ENCODE measurements at regions not wholly inside any gene's neighbourhood (a gene's known extent, or its start where the extent isn't known, plus 50 kb on each side); places are given as distances from the start of the nearest gene placed in this dataset.

DNA sequence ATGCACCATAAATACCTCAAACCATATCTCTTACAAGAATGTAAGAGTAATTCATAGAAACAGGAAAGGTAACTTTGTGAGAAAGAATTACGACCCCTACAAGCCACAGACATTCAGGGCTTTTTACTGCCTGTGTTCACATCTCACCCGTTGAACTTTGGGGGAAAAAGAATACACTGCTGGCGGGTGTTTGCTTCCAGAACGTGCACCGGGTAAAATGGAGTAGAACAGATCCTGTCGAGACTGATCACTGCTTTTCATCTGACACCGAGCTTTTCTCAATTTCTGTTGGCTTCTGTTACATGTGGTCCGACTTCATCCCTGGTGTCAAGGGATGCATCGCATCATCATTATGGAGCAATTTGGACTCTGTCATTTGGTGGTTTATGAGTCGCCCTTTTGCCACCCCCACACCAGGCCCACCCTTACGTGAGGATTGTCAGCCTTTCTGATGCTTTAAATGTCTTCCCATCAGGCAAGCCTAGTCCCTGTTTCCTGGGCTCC lies 219.2 kb upstream of the ZFP64 start:
- peaks cover 10% of the 10 kb centered on the region for H3K9me3 Mint-ChIP-seq (ENCODE audit: low read depth)
- no peaks in the 10 kb centered on the region for H3K4me1 Mint-ChIP-seq (ENCODE audit: low read depth)
- no peaks in the 10 kb centered on the region for H3K36me3 Mint-ChIP-seq (ENCODE audit: low read depth)
- no peaks in the 10 kb centered on the region for H3K27me3 Mint-ChIP-seq (ENCODE audit: low read depth)
- DNase-seq (ENCODE audit: low spot score) = no peak
- H3K27ac Mint-ChIP-seq (ENCODE audit: unreplicated experiment) = no peak overlapping the region
- no peak overlapping the region for H3K4me3 Mint-ChIP-seq (ENCODE audit: unreplicated experiment)
- TF ChIP-seq, protein P1, sequence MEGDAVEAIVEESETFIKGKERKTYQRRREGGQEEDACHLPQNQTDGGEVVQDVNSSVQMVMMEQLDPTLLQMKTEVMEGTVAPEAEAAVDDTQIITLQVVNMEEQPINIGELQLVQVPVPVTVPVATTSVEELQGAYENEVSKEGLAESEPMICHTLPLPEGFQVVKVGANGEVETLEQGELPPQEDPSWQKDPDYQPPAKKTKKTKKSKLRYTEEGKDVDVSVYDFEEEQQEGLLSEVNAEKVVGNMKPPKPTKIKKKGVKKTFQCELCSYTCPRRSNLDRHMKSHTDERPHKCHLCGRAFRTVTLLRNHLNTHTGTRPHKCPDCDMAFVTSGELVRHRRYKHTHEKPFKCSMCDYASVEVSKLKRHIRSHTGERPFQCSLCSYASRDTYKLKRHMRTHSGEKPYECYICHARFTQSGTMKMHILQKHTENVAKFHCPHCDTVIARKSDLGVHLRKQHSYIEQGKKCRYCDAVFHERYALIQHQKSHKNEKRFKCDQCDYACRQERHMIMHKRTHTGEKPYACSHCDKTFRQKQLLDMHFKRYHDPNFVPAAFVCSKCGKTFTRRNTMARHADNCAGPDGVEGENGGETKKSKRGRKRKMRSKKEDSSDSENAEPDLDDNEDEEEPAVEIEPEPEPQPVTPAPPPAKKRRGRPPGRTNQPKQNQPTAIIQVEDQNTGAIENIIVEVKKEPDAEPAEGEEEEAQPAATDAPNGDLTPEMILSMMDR (IDR thresholded peaks at IDR 0.05) = no peak

DNA sequence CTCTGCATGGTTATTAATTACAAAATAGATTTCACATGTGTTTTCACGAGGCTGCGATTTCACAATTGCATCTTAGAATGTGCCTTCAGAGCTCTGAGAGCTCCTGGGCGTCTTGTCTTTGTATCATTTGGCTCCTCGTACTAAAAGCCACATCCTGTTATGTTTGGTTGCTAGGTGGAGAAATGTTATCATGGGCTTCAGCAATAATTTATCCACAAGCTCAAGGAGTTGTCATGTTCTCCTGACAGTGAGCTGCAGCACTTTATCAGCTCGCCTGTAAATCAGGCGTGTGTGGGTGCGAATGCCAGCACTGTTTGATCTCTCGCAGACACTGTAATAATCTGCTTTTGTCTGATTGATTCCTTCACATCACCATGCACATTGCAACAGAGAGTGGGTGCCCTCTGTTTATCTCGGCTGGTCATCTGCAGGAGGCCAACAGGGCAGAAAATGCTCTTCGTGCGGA lies 218.6 kb upstream of the ZFP64 start:
- TF ChIP-seq, protein P1 (IDR thresholded peaks at IDR 0.05) = no peak
- Mint-ChIP-seq H3K27me3 (ENCODE audit: low read depth) (peaks cover 2% of the 10 kb centered on the region), H3K27ac (ENCODE audit: unreplicated experiment) (no peak overlapping the region), H3K9me3 (ENCODE audit: low read depth) (peaks cover 10% of the 10 kb centered on the region), H3K4me1 (ENCODE audit: low read depth) (no peaks in the 10 kb centered on the region), H3K36me3 (ENCODE audit: low read depth) (no peaks in the 10 kb centered on the region), H3K4me3 (ENCODE audit: unreplicated experiment) (no peak overlapping the region)
- no peak for DNase-seq (ENCODE audit: low spot score)

DNA sequence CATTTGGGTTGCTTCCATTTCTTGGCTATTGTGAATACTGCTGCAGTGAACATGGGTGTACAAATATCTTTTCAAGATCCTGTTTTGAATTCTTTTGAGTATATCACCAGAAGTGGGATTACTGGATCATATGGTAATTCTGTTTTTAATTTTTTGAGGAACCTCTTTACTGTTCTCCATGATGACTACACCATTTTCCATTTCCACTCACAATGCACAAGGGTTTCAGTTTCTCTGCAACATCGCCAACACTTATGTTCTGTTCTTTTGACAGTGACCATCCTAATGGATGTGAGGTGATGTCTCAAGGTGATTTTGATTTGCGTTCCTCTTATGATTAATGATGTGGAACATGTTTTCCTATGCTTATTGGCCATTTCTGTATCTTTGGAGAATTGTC lies 214.4 kb upstream of the ZFP64 start:
- TF ChIP-seq, protein P1 (IDR thresholded peaks at IDR 0.05) = no peak
- no peaks in the 10 kb centered on the region for H3K4me1 Mint-ChIP-seq (ENCODE audit: low read depth)
- no peak overlapping the region for H3K4me3 Mint-ChIP-seq (ENCODE audit: unreplicated experiment)
- no peak overlapping the region for H3K27ac Mint-ChIP-seq (ENCODE audit: unreplicated experiment)
- no peaks in the 10 kb centered on the region for H3K9me3 Mint-ChIP-seq (ENCODE audit: low read depth)
- DNase-seq (ENCODE audit: low spot score) = no peak
- H3K36me3 Mint-ChIP-seq (ENCODE audit: low read depth) = no peaks in the 10 kb centered on the region
- H3K27me3 Mint-ChIP-seq (ENCODE audit: low read depth) = peaks cover 10% of the 10 kb centered on the region

DNA sequence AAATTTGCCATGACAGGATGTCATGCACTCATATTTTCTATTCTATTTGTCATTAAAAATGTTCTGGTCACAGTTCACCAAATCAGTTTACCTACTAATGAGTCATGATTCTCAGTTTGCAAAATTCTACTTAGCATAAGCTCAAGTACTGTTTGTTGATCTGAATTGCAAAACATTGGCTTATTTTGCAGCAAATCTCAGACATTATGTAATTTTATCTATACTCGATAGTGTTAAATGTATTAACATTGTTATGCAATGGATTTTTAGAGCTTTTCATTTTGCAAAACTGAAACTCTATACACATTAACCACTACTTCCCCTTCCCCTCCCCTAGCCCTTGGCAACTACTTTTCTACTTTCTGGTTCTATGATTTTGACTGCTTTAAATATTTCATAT lies 213.8 kb upstream of the ZFP64 start:
- no peak for DNase-seq (ENCODE audit: low spot score)
- Mint-ChIP-seq H3K36me3 (ENCODE audit: low read depth) (no peaks in the 10 kb centered on the region), H3K9me3 (ENCODE audit: low read depth) (no peaks in the 10 kb centered on the region), H3K27me3 (ENCODE audit: low read depth) (peaks cover 10% of the 10 kb centered on the region), H3K4me3 (ENCODE audit: unreplicated experiment) (no peak overlapping the region), H3K27ac (ENCODE audit: unreplicated experiment) (no peak overlapping the region), H3K4me1 (ENCODE audit: low read depth) (no peaks in the 10 kb centered on the region)
- TF ChIP-seq, protein P1 (IDR thresholded peaks at IDR 0.05) = no peak

DNA sequence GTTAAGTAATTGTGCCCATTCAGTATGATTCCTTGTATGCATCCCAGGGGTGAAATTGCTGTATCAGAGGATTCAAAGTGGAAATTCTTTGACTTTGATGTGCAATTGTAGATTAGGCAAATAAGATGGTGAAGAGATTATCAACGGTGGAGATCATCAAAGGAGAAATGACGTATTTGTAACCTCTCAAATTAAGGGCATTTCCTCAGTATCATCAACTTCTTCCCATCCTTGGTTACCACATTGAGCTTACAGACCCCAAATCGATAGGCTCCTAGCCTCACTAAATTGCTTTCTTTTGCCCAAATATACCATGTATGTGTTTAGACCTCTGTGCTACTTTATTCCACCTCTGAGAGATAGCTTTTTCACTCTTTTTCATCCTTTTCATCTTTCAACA lies 213.1 kb upstream of the ZFP64 start:
- DNase-seq (ENCODE audit: low spot score) = no peak
- Mint-ChIP-seq H3K4me3 (ENCODE audit: unreplicated experiment) (no peak overlapping the region), H3K36me3 (ENCODE audit: low read depth) (no peaks in the 10 kb centered on the region), H3K27ac (ENCODE audit: unreplicated experiment) (no peak overlapping the region), H3K9me3 (ENCODE audit: low read depth) (no peaks in the 10 kb centered on the region), H3K4me1 (ENCODE audit: low read depth) (no peaks in the 10 kb centered on the region), H3K27me3 (ENCODE audit: low read depth) (peaks cover 10% of the 10 kb centered on the region)
- TF ChIP-seq, protein P1 (IDR thresholded peaks at IDR 0.05) = no peak
